ENCODE measurements at regions not wholly inside any gene's neighbourhood (a gene's known extent, or its start where the extent isn't known, plus 50 kb on each side); places are given as distances from the start of the nearest gene placed in this dataset.

DNA sequence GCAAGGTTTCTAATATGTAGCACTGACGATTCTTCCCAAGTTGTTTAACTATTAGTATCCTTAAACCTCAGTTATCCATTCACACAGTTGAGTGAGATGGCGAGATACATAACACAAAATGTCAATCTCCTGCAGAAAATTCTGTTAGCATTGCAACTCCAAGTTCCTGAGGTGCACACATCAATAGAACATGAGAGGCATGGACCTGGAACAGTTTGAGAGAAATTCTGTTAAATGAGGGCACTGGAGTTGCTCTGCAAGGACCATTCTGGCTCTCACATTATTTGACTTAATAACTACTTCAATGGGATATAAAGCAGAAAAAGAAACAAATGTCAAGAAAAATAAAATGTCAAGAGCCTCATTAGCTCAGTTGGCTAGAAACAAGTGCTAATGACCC lies 301.2 kb upstream of the DIAPH2 start:
- TF ChIP-seq, protein P1, sequence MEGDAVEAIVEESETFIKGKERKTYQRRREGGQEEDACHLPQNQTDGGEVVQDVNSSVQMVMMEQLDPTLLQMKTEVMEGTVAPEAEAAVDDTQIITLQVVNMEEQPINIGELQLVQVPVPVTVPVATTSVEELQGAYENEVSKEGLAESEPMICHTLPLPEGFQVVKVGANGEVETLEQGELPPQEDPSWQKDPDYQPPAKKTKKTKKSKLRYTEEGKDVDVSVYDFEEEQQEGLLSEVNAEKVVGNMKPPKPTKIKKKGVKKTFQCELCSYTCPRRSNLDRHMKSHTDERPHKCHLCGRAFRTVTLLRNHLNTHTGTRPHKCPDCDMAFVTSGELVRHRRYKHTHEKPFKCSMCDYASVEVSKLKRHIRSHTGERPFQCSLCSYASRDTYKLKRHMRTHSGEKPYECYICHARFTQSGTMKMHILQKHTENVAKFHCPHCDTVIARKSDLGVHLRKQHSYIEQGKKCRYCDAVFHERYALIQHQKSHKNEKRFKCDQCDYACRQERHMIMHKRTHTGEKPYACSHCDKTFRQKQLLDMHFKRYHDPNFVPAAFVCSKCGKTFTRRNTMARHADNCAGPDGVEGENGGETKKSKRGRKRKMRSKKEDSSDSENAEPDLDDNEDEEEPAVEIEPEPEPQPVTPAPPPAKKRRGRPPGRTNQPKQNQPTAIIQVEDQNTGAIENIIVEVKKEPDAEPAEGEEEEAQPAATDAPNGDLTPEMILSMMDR (optimal IDR thresholded peaks at IDR 0.05 in 1 of 3, IDR thresholded peaks at IDR 0.05 in 1 of 3, conservative IDR thresholded peaks at IDR 0.05 in 1 of 3; ENCODE audit: extremely low read depth in 1 of 3, insufficient read depth in 2 of 3, low read length in 3 of 3), result no peak
- TF ChIP-seq EZH2 (IDR thresholded peaks at IDR 0.05; ENCODE audit: low read length), result no peak

All from keratinocyte (primary cell).